Prostate gland (tissue), 2 donors: ENCODE measurements at regions not wholly inside any gene's neighbourhood (a gene's known extent, or its start where the extent isn't known, plus 50 kb on each side); places are given as distances from the start of the nearest gene placed in this dataset.

Experiments
- DNase-seq: peaks from one replicate; pipeline ENCODE4 v3.0.0-alpha.2; 2019; ENCODE audit warnings: low spot score
- H3K27ac ChIP-seq, 2 donors: fragments of 200-600 bp; sonication (generic); 2 replicates each; pipeline ENCODE4 v1.5.1; 2017 to 2019
- H3K27me3 ChIP-seq: fragments of 200-600 bp; sonication (generic); replicated peaks from 2 replicates; pipeline ENCODE4 v1.5.1; 2019; ENCODE audit not compliant: insufficient read depth
- H3K36me3 ChIP-seq, 2 donors: fragments of 200-600 bp; sonication (generic); 1 replicate in 1 of 2; 2 replicates in 1 of 2; pipeline versions ENCODE4 v1.5.1 to v1.8.1; 2017 to 2019
- H3K4me1 ChIP-seq: fragments of 200-600 bp; sonication (generic); replicated peaks from 2 replicates; pipeline ENCODE4 v1.5.1; 2019
- H3K4me3 ChIP-seq, 2 donors: fragments of 200-600 bp; sonication (generic); 2 replicates each; pipeline ENCODE4 v1.5.1; 2017 to 2019
- H3K9me3 ChIP-seq: fragments of 200-600 bp; sonication (generic); 2 replicates; pipeline ENCODE4 v1.5.1; 2017
- POLR2A ChIP-seq: fragments of 450-650 bp; IDR thresholded peaks from one replicate; pipeline ENCODE4 v1.6.1; 2016; ENCODE audit warnings: antibody characterized with exemption, mild to moderate bottlenecking
- POLR2AphosphoS5 ChIP-seq: sonication (generic); formaldehyde crosslinking; IDR thresholded peaks from one replicate; pipeline ENCODE4 v1.6.1; 2017; ENCODE audit warnings: antibody characterized with exemption
- WGBS: methylation state at CpG from one replicate; pipeline ENCODE4 v1.1.5; 2018; 5-methylcytosine and 5-hydroxymethylcytosine counted together
- intact Hi-C: fragments of 100-400 bp; cut with DNase I; formaldehyde crosslinking; loops from one replicate; pipeline ENCODE4 v1.14.2; 2022
- TF ChIP-seq, protein P1 (sequence below), 4 experiments: fragments of 200-600 bp in 2 of 4; fragments of 450-650 bp in 2 of 4; sonication (generic) in 2 of 4; IDR thresholded peaks; 1 replicate in 3 of 4; 2 replicates in 1 of 4; pipeline ENCODE4 v1.5.1; 2016 to 2019; ENCODE audit warnings: antibody characterized with exemption in 4 of 4, mild to moderate bottlenecking in 2 of 4, moderate library complexity in 2 of 4

- WGBS = 56% methylated on average over 4 of the region's 4 CpGs
- intact Hi-C loops = no loop called here
Observed at GRCh38 chr14:76551906-76552305, 176.0 kb downstream of the ESRRB start.

DNA sequence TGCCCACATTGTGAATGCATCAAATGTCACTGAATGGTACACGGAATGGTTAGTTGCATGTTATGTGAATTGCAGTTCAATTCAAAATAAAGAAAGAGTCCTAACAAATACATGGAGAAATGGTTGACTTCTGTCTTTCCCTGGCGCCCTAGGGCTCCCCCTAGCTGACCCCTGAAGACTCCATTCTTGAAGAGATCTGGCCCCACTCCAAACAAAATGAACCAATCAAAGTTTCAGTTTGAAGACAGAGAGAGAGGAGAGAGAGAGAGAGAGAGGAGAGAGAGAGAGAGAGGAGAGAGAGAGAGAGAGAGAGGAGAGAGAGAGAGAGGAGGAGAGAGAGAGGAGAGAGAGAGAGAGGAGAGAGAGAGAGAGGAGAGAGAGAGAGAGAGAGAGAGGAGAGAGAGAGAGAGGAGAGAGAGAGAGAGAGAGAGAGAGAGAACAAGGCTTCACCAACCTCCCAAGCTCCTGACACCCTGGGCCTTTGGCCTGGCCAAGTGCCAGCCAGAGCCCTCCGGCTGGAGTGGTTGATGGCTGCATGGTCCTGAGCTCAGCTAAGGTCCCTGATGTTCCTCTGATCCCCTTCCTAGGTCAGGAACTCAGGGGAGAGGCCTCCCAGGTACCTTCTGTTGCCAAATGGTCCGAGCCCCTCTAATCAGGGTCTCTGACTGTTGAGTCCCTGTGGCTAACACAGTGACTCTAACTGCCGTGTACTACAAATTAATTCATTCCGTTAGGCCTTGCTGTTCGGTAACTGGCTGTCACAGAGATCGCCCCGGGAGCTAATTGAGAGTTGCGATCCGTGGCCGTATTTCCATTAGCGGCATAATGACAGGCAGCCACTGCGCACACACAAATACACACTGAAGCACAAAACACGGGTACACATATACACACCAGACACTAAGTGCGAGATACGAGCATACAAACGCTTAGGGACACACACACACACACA lies 188.8 kb downstream of the ESRRB start:
- 88% methylated on average over 18 of the region's 18 CpGs for whole genome bisulfite sequencing
- intact Hi-C loops = no loop called here

More at GRCh38 chr14:76551906-76552305, 176.0 kb downstream of the ESRRB start:
- Histone ChIP-seq H3K9me3 (no peaks in the 10 kb centered on the region), H3K36me3 (no peaks in the 10 kb centered on the region), H3K27ac (no peak overlapping the region), H3K4me1 (no peaks in the 10 kb centered on the region), H3K4me3 (no peak overlapping the region), H3K27me3 (no peaks in the 10 kb centered on the region)
- DNase-seq = no peak
- TF ChIP-seq POLR2AphosphoS5 = no peak
- TF ChIP-seq, protein P1, sequence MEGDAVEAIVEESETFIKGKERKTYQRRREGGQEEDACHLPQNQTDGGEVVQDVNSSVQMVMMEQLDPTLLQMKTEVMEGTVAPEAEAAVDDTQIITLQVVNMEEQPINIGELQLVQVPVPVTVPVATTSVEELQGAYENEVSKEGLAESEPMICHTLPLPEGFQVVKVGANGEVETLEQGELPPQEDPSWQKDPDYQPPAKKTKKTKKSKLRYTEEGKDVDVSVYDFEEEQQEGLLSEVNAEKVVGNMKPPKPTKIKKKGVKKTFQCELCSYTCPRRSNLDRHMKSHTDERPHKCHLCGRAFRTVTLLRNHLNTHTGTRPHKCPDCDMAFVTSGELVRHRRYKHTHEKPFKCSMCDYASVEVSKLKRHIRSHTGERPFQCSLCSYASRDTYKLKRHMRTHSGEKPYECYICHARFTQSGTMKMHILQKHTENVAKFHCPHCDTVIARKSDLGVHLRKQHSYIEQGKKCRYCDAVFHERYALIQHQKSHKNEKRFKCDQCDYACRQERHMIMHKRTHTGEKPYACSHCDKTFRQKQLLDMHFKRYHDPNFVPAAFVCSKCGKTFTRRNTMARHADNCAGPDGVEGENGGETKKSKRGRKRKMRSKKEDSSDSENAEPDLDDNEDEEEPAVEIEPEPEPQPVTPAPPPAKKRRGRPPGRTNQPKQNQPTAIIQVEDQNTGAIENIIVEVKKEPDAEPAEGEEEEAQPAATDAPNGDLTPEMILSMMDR (IDR thresholded peaks at IDR 0.05) = no peak
- no peak for TF ChIP-seq POLR2A

DNA sequence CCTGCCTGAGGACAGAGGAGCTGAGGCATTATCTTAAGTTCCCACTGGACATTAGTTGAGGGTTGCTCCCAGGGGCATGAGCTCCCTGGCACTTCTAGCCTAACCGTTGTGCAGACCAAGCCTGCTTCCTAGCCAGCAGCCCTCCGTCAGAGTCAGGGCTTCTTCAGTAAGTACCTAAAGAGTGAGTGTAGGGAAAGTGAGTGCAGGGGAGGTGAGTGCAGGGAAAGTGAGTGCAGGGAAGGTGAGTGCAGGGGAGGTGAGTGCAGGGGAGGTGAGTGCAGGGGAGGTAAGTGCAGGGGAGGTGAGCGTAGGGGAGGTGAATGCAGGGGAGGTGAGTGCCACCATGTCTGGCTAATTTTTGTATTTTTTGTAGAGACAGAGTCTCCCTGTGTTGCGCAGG lies 190.5 kb downstream of the ESRRB start:
- WGBS = 83% methylated on average over 4 of the region's 4 CpGs
- TF ChIP-seq, protein P1 (IDR thresholded peaks at IDR 0.05) = no peak
- TF ChIP-seq POLR2A = no peak
- no peak for TF ChIP-seq POLR2AphosphoS5
- DNase-seq = no peak

More for the DNA sequence above, 188.8 kb downstream of the ESRRB start:
- Histone ChIP-seq H3K4me1 (no peaks in the 10 kb centered on the region), H3K9me3 (no peaks in the 10 kb centered on the region), H3K36me3 (no peaks in the 10 kb centered on the region), H3K27ac (no peak overlapping the region), H3K4me3 (no peak overlapping the region), H3K27me3 (no peaks in the 10 kb centered on the region)
- no peak for DNase-seq
- TF ChIP-seq POLR2AphosphoS5 (no peak), POLR2A (no peak)
- TF ChIP-seq, protein P1 (IDR thresholded peaks at IDR 0.05) = no peak

GRCh38 chr14:76574416-76575095 lies 186.7 kb upstream of the VASH1 start:
- no peaks in the 10 kb centered on the region for H3K4me1 ChIP-seq
- H3K9me3 ChIP-seq = no peaks in the 10 kb centered on the region
- intact Hi-C loops = no loop called here
- no peaks in the 10 kb centered on the region for H3K36me3 ChIP-seq
- no peak for DNase-seq
- H3K4me3 ChIP-seq = no peak overlapping the region
- H3K27ac ChIP-seq = no peak overlapping the region
- H3K27me3 ChIP-seq = no peaks in the 10 kb centered on the region
- TF ChIP-seq POLR2A = no peak
- TF ChIP-seq POLR2AphosphoS5 = no peak
- TF ChIP-seq, protein P1 (IDR thresholded peaks at IDR 0.05) = no peak
- 48% methylated on average over 22 of the region's 22 CpGs for WGBS

More for the DNA sequence above, 190.5 kb downstream of the ESRRB start:
- H3K4me3 ChIP-seq = no peak overlapping the region
- intact Hi-C loops = no loop called here
- no peak overlapping the region for H3K27ac ChIP-seq
- H3K4me1 ChIP-seq = no peaks in the 10 kb centered on the region
- H3K9me3 ChIP-seq = no peaks in the 10 kb centered on the region
- H3K36me3 ChIP-seq = no peaks in the 10 kb centered on the region
- no peaks in the 10 kb centered on the region for H3K27me3 ChIP-seq
